ENCODE measurements at regions not wholly inside any gene's neighbourhood (a gene's known extent, or its start where the extent isn't known, plus 50 kb on each side); places are given as distances from the start of the nearest gene placed in this dataset.
"Not testable (repeated sequence)": the region's sequence is repeated elsewhere in the genome, so short reads cannot be mapped to it uniquely, and the experiment has no call there.

- no peak for DNase-seq (ENCODE audit: low read depth in 2 of 2)
Observed at GRCh38 chrY:7318122-7318521, 406.6 kb upstream of the AMELY start.

- DNase-seq (ENCODE audit: low read depth in 2 of 2) = no peak
Observed at GRCh38 chrY:7317571-7317970, 406.0 kb upstream of the AMELY start.

- no peak for DNase-seq (ENCODE audit: low read depth in 2 of 2)
Observed at GRCh38 chrY:7310482-7311269, 399.1 kb upstream of the AMELY start.

GRCh38 chrY:7308816-7309215 lies 397.3 kb upstream of the AMELY start:
- no peak for DNase-seq (ENCODE audit: low read depth in 2 of 2)

- no peak for DNase-seq (ENCODE audit: low read depth in 2 of 2)
Observed at GRCh38 chrY:7302306-7302705, 390.8 kb upstream of the AMELY start.

- DNase-seq (ENCODE audit: low read depth in 2 of 2) = no peak
Observed at GRCh38 chrY:7299960-7300359, 388.4 kb upstream of the AMELY start.

GRCh38 chrY:7292113-7292512 lies 380.6 kb upstream of the AMELY start:
- no peak for DNase-seq (ENCODE audit: low read depth in 2 of 2)

- no peak for DNase-seq (ENCODE audit: low read depth in 2 of 2)
Observed at GRCh38 chrY:7289889-7290833, 378.6 kb upstream of the AMELY start.

GRCh38 chrY:7288611-7289010 lies 377.1 kb upstream of the AMELY start:
- DNase-seq (ENCODE audit: low read depth in 2 of 2) = no peak

GRCh38 chrY:7287963-7288362 lies 376.4 kb upstream of the AMELY start:
- not testable (repeated sequence) for DNase-seq (ENCODE audit: low read depth in 2 of 2)

- DNase-seq (ENCODE audit: low read depth in 2 of 2) = no peak
Observed at GRCh38 chrY:7285388-7285787, 373.8 kb upstream of the AMELY start.

GRCh38 chrY:7283001-7283400 lies 371.4 kb upstream of the AMELY start:
- DNase-seq (ENCODE audit: low read depth in 2 of 2) = no peak

GRCh38 chrY:7280151-7280740 lies 368.7 kb upstream of the AMELY start:
- not testable (repeated sequence) for DNase-seq (ENCODE audit: low read depth in 2 of 2)

- no peak for DNase-seq (ENCODE audit: low read depth in 2 of 2)
Observed at GRCh38 chrY:7275751-7276150, 364.2 kb upstream of the AMELY start.

GRCh38 chrY:7275014-7275413 lies 363.5 kb upstream of the AMELY start:
- DNase-seq (ENCODE audit: low read depth in 2 of 2) = no peak

GRCh38 chrY:7274369-7274913 lies 362.9 kb upstream of the AMELY start:
- no peak for DNase-seq (ENCODE audit: low read depth in 2 of 2)

GRCh38 chrY:7273587-7274203 lies 362.1 kb upstream of the AMELY start:
- peak; percentile 35 to 39 for DNase-seq (ENCODE audit: low read depth in 2 of 2)

GRCh38 chrY:7272556-7273195 lies 361.1 kb upstream of the AMELY start:
- DNase-seq (ENCODE audit: low read depth in 2 of 2) = no peak

GRCh38 chrY:7263773-7264172 lies 352.2 kb upstream of the AMELY start:
- DNase-seq (ENCODE audit: low read depth in 2 of 2) = no peak

- no peak for DNase-seq (ENCODE audit: low read depth in 2 of 2)
Observed at GRCh38 chrY:7262531-7262930, 351.0 kb upstream of the AMELY start.

- DNase-seq (ENCODE audit: low read depth in 2 of 2) = no peak
Observed at GRCh38 chrY:7261254-7261653, 349.7 kb upstream of the AMELY start.

Measured in fibroblast of skin of left biceps (primary cell).